ENCODE measurements at regions not wholly inside any gene's neighbourhood (a gene's known extent, or its start where the extent isn't known, plus 50 kb on each side); places are given as distances from the start of the nearest gene placed in this dataset.

GRCh38 chr13:84651705-84652104, 769.4 kb upstream of the SLITRK1 start:
- dilution Hi-C loops (cut with HindIII; ENCODE audit: low sequenced_read_pairs, unreplicated experiment), result no loop called here

More at GRCh38 chr13:84651705-84652104, 769.4 kb upstream of the SLITRK1 start:
- WGBS, 2 experiments (ENCODE audit: extremely low coverage in 2 of 2, insufficient read length in 1 of 2), result 60% methylated on average over 1 of the region's 3 CpGs; no CpG with 5 or more reads in 1 of the 2 experiments
- in situ Hi-C loops (cut with MboI; ENCODE audit: low sequenced_read_pairs), result no loop called here
- no peaks in the 10 kb centered on the region for H3K9me1 ChIP-seq (ENCODE audit: insufficient read depth, low read length)
- no peak overlapping the region for H2AK9ac ChIP-seq (replicated peaks; ENCODE audit: low read depth, low read length, poor library complexity)
- H3K27ac ChIP-seq (ENCODE audit: insufficient read depth, low read length), result peak overlapping the region; percentile 30; the same call in 1 of the 2 replicates
- peak overlapping the region; percentile 44; the same call in 1 of the 2 replicates for H3K18ac ChIP-seq (ENCODE audit: low read depth, low read length)
- DNase-seq (no peak), ATAC-seq (ENCODE audit: low read depth) (no peak)
- peak overlapping the region; percentile 90 for H2BK5ac ChIP-seq (ENCODE audit: low read depth, low read length, poor library complexity, severe bottlenecking)
- no peak overlapping the region for H3K4me3 ChIP-seq (ENCODE audit: insufficient read depth, low read depth, low read length)
- TF ChIP-seq RCOR1 (IDR thresholded peaks at IDR 0.05; ENCODE audit: insufficient replicate concordance, low read length) (no peak), MAFK (IDR thresholded peaks at IDR 0.05; ENCODE audit: low read depth, low read length) (no peak), RAD21 (IDR thresholded peaks at IDR 0.05; ENCODE audit: low read length) (no peak), POLR2A (IDR thresholded peaks at IDR 0.05; ENCODE audit: low read depth, low read length) (no peak), RFX5 (IDR thresholded peaks at IDR 0.05; ENCODE audit: low read depth, low read length) (no peak), NFE2L2 (IDR thresholded peaks at IDR 0.05; ENCODE audit: low read depth, low read length) (no peak), MAZ (IDR thresholded peaks at IDR 0.05; ENCODE audit: borderline replicate concordance, low read depth, low read length) (no peak), CTCF (conservative IDR thresholded peaks at IDR 0.05; ENCODE audit: low read depth, low read length) (no peak), MXI1 (IDR thresholded peaks at IDR 0.05; ENCODE audit: borderline replicate concordance, low read depth, low read length) (no peak)
- TF ChIP-seq, protein P1, sequence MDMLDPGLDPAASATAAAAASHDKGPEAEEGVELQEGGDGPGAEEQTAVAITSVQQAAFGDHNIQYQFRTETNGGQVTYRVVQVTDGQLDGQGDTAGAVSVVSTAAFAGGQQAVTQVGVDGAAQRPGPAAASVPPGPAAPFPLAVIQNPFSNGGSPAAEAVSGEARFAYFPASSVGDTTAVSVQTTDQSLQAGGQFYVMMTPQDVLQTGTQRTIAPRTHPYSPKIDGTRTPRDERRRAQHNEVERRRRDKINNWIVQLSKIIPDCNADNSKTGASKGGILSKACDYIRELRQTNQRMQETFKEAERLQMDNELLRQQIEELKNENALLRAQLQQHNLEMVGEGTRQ (IDR thresholded peaks at IDR 0.05; ENCODE audit: low read depth, low read length), result no peak
- TF ChIP-seq, protein P2, sequence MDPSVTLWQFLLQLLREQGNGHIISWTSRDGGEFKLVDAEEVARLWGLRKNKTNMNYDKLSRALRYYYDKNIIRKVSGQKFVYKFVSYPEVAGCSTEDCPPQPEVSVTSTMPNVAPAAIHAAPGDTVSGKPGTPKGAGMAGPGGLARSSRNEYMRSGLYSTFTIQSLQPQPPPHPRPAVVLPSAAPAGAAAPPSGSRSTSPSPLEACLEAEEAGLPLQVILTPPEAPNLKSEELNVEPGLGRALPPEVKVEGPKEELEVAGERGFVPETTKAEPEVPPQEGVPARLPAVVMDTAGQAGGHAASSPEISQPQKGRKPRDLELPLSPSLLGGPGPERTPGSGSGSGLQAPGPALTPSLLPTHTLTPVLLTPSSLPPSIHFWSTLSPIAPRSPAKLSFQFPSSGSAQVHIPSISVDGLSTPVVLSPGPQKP (IDR thresholded peaks at IDR 0.05; ENCODE audit: borderline replicate concordance, low read depth, low read length), result no peak
- peak overlapping the region in 1 of 2 experiments; percentile 59; a peak in 2 of 4 replicates for H4K8ac ChIP-seq (ENCODE audit: low read depth in 2 of 2, low read length in 2 of 2)
- no peak overlapping the region for H3K9ac ChIP-seq (ENCODE audit: low read depth, low read length)
- no peaks in the 10 kb centered on the region for H4K20me1 ChIP-seq (ENCODE audit: insufficient read depth, low read length)
- H2BK120ac ChIP-seq (ENCODE audit: low read depth, low read length), result peak overlapping the region; percentile 43; the same call in 1 of the 2 replicates
- no peak overlapping the region for H3K56ac ChIP-seq (ENCODE audit: extremely low read depth, insufficient read depth, low read length)
- H3K9me3 ChIP-seq (ENCODE audit: control insufficient read depth, insufficient read depth, low read length), result no peaks in the 10 kb centered on the region; the same call in 1 of the 2 replicates
- H3K14ac ChIP-seq (replicated peaks; ENCODE audit: low read depth, low read length), result no peak overlapping the region
- no TSS peak for BruUV-seq (replicated peaks)
- H2BK20ac ChIP-seq (ENCODE audit: low read depth, low read length), result peak overlapping the region; percentile 47; the same call in 1 of the 2 replicates
- peak overlapping the region; percentile 26; the same call in 1 of the 2 replicates for H3K4ac ChIP-seq (ENCODE audit: low read depth, low read length)
- H3K79me1 ChIP-seq (ENCODE audit: low read depth in 1 of 2, low read length in 2 of 2), result no peaks in the 10 kb centered on the region
- no peaks in the 10 kb centered on the region for H3K4me1 ChIP-seq (ENCODE audit: control insufficient read depth, insufficient read depth, low read length)
- no peak overlapping the region; the same call in 1 of the 2 replicates for H2AK5ac ChIP-seq (ENCODE audit: low read depth, low read length)
- CTCF ChIA-PET, result no interaction called here
- H3K36me3 ChIP-seq (ENCODE audit: control insufficient read depth, insufficient read depth, low read length), result no peaks in the 10 kb centered on the region
- H4K5ac ChIP-seq (ENCODE audit: low read depth, low read length), result peak overlapping the region; percentile 6; the same call in 1 of the 2 replicates
- H4K91ac ChIP-seq (ENCODE audit: insufficient read depth, low read depth, low read length), result no peak overlapping the region
- no peak overlapping the region for H3K4me2 ChIP-seq (ENCODE audit: low read depth, low read length)
- no peaks in the 10 kb centered on the region for H3K27me3 ChIP-seq (ENCODE audit: control insufficient read depth, insufficient read depth, low read length)
- peak overlapping the region; percentile 57; the same call in 2 of the 3 replicates for H2BK15ac ChIP-seq (ENCODE audit: low read depth, low read length)
- H3K23ac ChIP-seq (ENCODE audit: low read depth, low read length), result no peak overlapping the region
- POLR2A ChIA-PET (ENCODE audit: unreplicated experiment), result no interaction called here
- intact Hi-C loops (cut with micrococcal nuclease), result no loop called here
- no peak overlapping the region for H2AFZ ChIP-seq (replicated peaks; ENCODE audit: low read length, poor library complexity)

Data from IMR-90 (cell line).